HCT116 (cell line): ENCODE measurements at regions not wholly inside any gene's neighbourhood (a gene's known extent, or its start where the extent isn't known, plus 50 kb on each side); places are given as distances from the start of the nearest gene placed in this dataset.

Experiments
- ATAC-seq: fragments of 200-7000 bp; cut with Tn5 transposase; 2 replicates; pipeline ENCODE4 v1.9.1; 2020; ENCODE audit warnings: mild to moderate bottlenecking, moderate library complexity
- BruUV-seq: library from RNA; stranded (reverse); fragments of 400-500 nt; replicated peaks from 2 replicates; lab custom pipeline; 2021; lab: Mats Ljungman, UMichigan
- CTCF ChIA-PET: fragments of 300-600 bp; sonication (Branson Sonifier 250); formaldehyde crosslinking; loops from one replicate; lab custom pipeline; 2021; ENCODE audit warnings: antibody characterized with exemption; lab: Charles Lee
- POLR2A ChIA-PET: fragments of 300-600, 350-600 bp; sonication (Branson Sonifier 250); formaldehyde crosslinking; loops from one replicate; lab custom pipeline; 2021; ENCODE audit warnings: antibody characterized with exemption; lab: Charles Lee
- RAD21 ChIA-PET, 2 experiments: fragments of 300-600 bp; sonication (Branson Sonifier 250); formaldehyde crosslinking; loops; one replicate each; lab custom pipeline; 2023; ENCODE audit warnings: low total read pairs in 2 of 2; ENCODE audit not compliant: uncharacterized antibody in 2 of 2, unreplicated experiment in 2 of 2, low non-redundant PET in 1 of 2; lab: Charles Lee
- DNase-seq: peaks from one replicate; pipeline ENCODE4 v3.0.0-alpha.2; 2010; ENCODE audit warnings: low read depth, low spot score
- H2AFZ ChIP-seq: fragments of 200-600 bp; shearing (Covaris generic), sonication (generic); 2 replicates; pipeline ENCODE4 v1.6.1; 2017; ENCODE audit warnings: low read depth, mixed run types, mixed read lengths, antibody characterized with exemption, low read length; ENCODE audit not compliant: poor library complexity, severe bottlenecking
- H3K27ac ChIP-seq: 2 replicates; pipeline ENCODE4 v1.5.1; 2012; ENCODE audit warnings: low read depth, low read length
- H3K27me3 ChIP-seq: fragments of 200-600 bp; sonication (generic); 2 replicates; pipeline ENCODE4 v1.6.1; 2016; ENCODE audit warnings: mixed run types, low read length, mixed read lengths; ENCODE audit not compliant: insufficient read depth
- H3K36me3 ChIP-seq, 2 experiments: fragments of 200-500 bp in 1 of 2; fragments of 200-600 bp in 1 of 2; sonication (Bioruptor generic) in 1 of 2; sonication (generic) in 1 of 2; 2 replicates each; pipeline versions ENCODE4 v1.5.1 to v1.6.1; 2014 to 2016; ENCODE audit warnings: low read length in 2 of 2, inconsistent platforms in 1 of 2, mixed read lengths in 1 of 2, mixed run types in 1 of 2; ENCODE audit not compliant: insufficient read depth in 2 of 2, control insufficient read depth in 1 of 2
- H3K4me1 ChIP-seq, 2 experiments: fragments of 200-600 bp in 1 of 2; sonication (generic) in 1 of 2; 2 replicates each; pipeline versions ENCODE4 v1.5.1 to v1.6.1; 2012 to 2017; ENCODE audit warnings: low read length in 2 of 2, inconsistent platforms in 1 of 2, mild to moderate bottlenecking in 1 of 2, mixed read lengths in 1 of 2, mixed run types in 1 of 2, moderate library complexity in 1 of 2; ENCODE audit not compliant: insufficient read depth in 2 of 2, control insufficient read depth in 1 of 2
- H3K4me2 ChIP-seq: fragments of 200-600 bp; sonication (generic); 2 replicates; pipeline ENCODE4 v1.6.1; 2017; ENCODE audit warnings: mixed run types, low read length, mixed read lengths
- H3K4me3 ChIP-seq, 2 experiments: fragments of 200-600 bp in 1 of 2; sonication (generic) in 1 of 2; replicated peaks in 1 of 2; 2 replicates each; pipeline ENCODE4 v1.5.1; 2011 to 2016; ENCODE audit warnings: low read length in 2 of 2, control low read depth in 1 of 2, low read depth in 1 of 2, mild to moderate bottlenecking in 1 of 2, mixed read lengths in 1 of 2, mixed run types in 1 of 2
- H3K79me2 ChIP-seq: fragments of 200-600 bp; sonication (generic); 2 replicates; pipeline ENCODE4 v1.6.1; 2017; ENCODE audit warnings: mild to moderate bottlenecking, mixed run types, low read length, moderate library complexity, mixed read lengths; ENCODE audit not compliant: insufficient read depth
- H3K9ac ChIP-seq: fragments of 200-600 bp; sonication (generic); 2 replicates; pipeline ENCODE4 v1.6.1; 2016; ENCODE audit warnings: low read length, mixed read lengths
- H3K9me2 ChIP-seq: fragments of 200-600 bp; sonication (generic), shearing (Covaris generic); 2 replicates; pipeline ENCODE4 v1.6.1; 2017; ENCODE audit warnings: mixed run types, mild to moderate bottlenecking, moderate library complexity; ENCODE audit not compliant: insufficient read depth
- H3K9me3 ChIP-seq, 2 experiments: fragments of 200-500 bp in 1 of 2; fragments of 200-600 bp in 1 of 2; sonication (Bioruptor generic) in 1 of 2; sonication (generic) in 1 of 2; 2 replicates each; pipeline ENCODE4 v1.6.1; 2014 to 2017; ENCODE audit warnings: low read length in 2 of 2, mixed read lengths in 2 of 2, inconsistent platforms in 1 of 2, low read depth in 1 of 2, mild to moderate bottlenecking in 1 of 2, mixed run types in 1 of 2, moderate library complexity in 1 of 2; ENCODE audit not compliant: control insufficient read depth in 1 of 2, insufficient read depth in 1 of 2
- H4K20me1 ChIP-seq: fragments of 200-600 bp; sonication (generic), shearing (Covaris generic); 2 replicates; pipeline ENCODE4 v1.6.1; 2017; ENCODE audit warnings: mixed run types, mild to moderate bottlenecking, moderate library complexity; ENCODE audit not compliant: insufficient read depth
- CBX3 ChIP-seq: IDR thresholded peaks from 2 replicates; pipeline ENCODE4 v1.6.1; 2012; ENCODE audit warnings: low read depth
- CTCF ChIP-seq, 3 experiments: fragments of 200-600 bp in 1 of 3; sonication (generic) in 1 of 3; IDR thresholded peaks in 2 of 3; conservative IDR thresholded peaks in 1 of 3; 2 replicates each; pipeline ENCODE4 v1.5.1; 2012 to 2017; ENCODE audit warnings: low read depth in 2 of 3, low read length in 2 of 3, antibody characterized with exemption in 1 of 3, borderline replicate concordance in 1 of 3, control low read depth in 1 of 3, mild to moderate bottlenecking in 1 of 3, mixed read lengths in 1 of 3, mixed run types in 1 of 3, moderate library complexity in 1 of 3; ENCODE audit not compliant: insufficient read depth in 1 of 3
- EZH2 ChIP-seq: fragments of 200-600 bp; sonication (generic); IDR thresholded peaks from 2 replicates; pipeline ENCODE4 v1.6.1; 2017; ENCODE audit warnings: antibody characterized with exemption, mixed run types
- FOSL1 ChIP-seq: IDR thresholded peaks from 2 replicates; pipeline ENCODE4 v1.6.1; 2012; ENCODE audit warnings: low read depth
- JUND ChIP-seq: IDR thresholded peaks from 2 replicates; pipeline ENCODE4 v1.6.1; 2012
- POLR2A ChIP-seq: IDR thresholded peaks from 2 replicates; pipeline ENCODE4 v1.7.0; 2011; ENCODE audit warnings: borderline replicate concordance; ENCODE audit not compliant: insufficient read depth, insufficient read length; ENCODE audit errors: extremely low read depth
- RAD21 ChIP-seq: IDR thresholded peaks from 2 replicates; pipeline ENCODE4 v1.6.1; 2012; ENCODE audit warnings: low read depth, mild to moderate bottlenecking
- REST ChIP-seq: IDR thresholded peaks from 2 replicates; pipeline ENCODE4 v1.6.1; 2012; ENCODE audit warnings: low read depth
- SIN3A ChIP-seq: IDR thresholded peaks from 2 replicates; pipeline ENCODE4 v1.6.1; 2012; ENCODE audit warnings: low read depth
- SRF ChIP-seq: IDR thresholded peaks from 2 replicates; pipeline ENCODE4 v1.6.1; 2012; ENCODE audit warnings: low read depth
- TCF7L2 ChIP-seq: IDR thresholded peaks from 2 replicates; pipeline ENCODE4 v1.7.0; 2011; ENCODE audit warnings: borderline replicate concordance, inconsistent platforms; ENCODE audit not compliant: insufficient read depth, insufficient read length; ENCODE audit errors: extremely low read depth
- ZBTB33 ChIP-seq: IDR thresholded peaks from 2 replicates; pipeline ENCODE4 v1.6.1; 2011; ENCODE audit warnings: mild to moderate bottlenecking, low read length, moderate library complexity; ENCODE audit not compliant: insufficient replicate concordance; ENCODE audit errors: extremely low read depth
- ZFX ChIP-seq: fragments of 450-650 bp; IDR thresholded peaks from 2 replicates; pipeline ENCODE4 v1.6.1; 2017
- ZNF274 ChIP-seq: fragments of 200-500 bp; sonication (Bioruptor generic); IDR thresholded peaks from 2 replicates; pipeline ENCODE4 v1.6.1; 2014; ENCODE audit warnings: mild to moderate bottlenecking, low read depth, low read length, inconsistent platforms
- intact Hi-C: fragments of 100-400 bp; cut with micrococcal nuclease; formaldehyde crosslinking; loops from 2 replicates; pipeline ENCODE4 v1.10.0; 2022

- Histone ChIP-seq H4K20me1 (no peaks in the 10 kb centered on the region), H3K27me3 (peaks cover 8% of the 10 kb centered on the region; the same call in 1 of the 2 replicates), H2AFZ (no peak overlapping the region), H3K4me2 (no peak overlapping the region), H3K9me2 (no peaks in the 10 kb centered on the region), H3K36me3 (no peaks in the 10 kb centered on the region), H3K9ac (no peak overlapping the region), H3K27ac (no peak overlapping the region), H3K9me3 (no peaks in the 10 kb centered on the region), H3K79me2 (no peaks in the 10 kb centered on the region), H3K4me1 (no peaks in the 10 kb centered on the region), H3K4me3 (no peak overlapping the region)
- TF ChIP-seq ZFX, result no peak
- no TSS peak for BruUV-seq
- ChIA-PET CTCF (no interaction called here), RAD21 (no interaction called here), POLR2A (no interaction called here)
- intact Hi-C loops, result no loop called here
- ATAC-seq (no peak), DNase-seq (no peak)
These were observed 119.7 kb upstream of the PCSK2 start for GRCh38 chr20:17107127-17107526.

- no peak overlapping the region for H3K4me2 ChIP-seq
- H2AFZ ChIP-seq, result no peak overlapping the region
- peaks cover 8% of the 10 kb centered on the region; the same call in 1 of the 2 replicates for H3K27me3 ChIP-seq
- H3K36me3 ChIP-seq, result no peaks in the 10 kb centered on the region
- no peak overlapping the region for H3K9ac ChIP-seq
- H3K4me1 ChIP-seq, result no peaks in the 10 kb centered on the region
- ChIA-PET RAD21 (no interaction called here), CTCF (no interaction called here), POLR2A (no interaction called here)
- no peak for ATAC-seq
- BruUV-seq, result no TSS peak
- intact Hi-C loops, result no loop called here
- H3K79me2 ChIP-seq, result no peaks in the 10 kb centered on the region
- no peaks in the 10 kb centered on the region for H3K9me3 ChIP-seq
- H3K27ac ChIP-seq, result no peak overlapping the region
- DNase-seq, result no peak
- no peak overlapping the region for H3K4me3 ChIP-seq
- H3K9me2 ChIP-seq, result no peaks in the 10 kb centered on the region
- no peaks in the 10 kb centered on the region for H4K20me1 ChIP-seq
- TF ChIP-seq ZNF274, result no peak
- TF ChIP-seq TCF7L2, result no peak
- TF ChIP-seq FOSL1, result no peak
- TF ChIP-seq EZH2, result no peak
- no peak for TF ChIP-seq REST
- no peak for TF ChIP-seq JUND
- TF ChIP-seq SRF, result no peak
- no peak for TF ChIP-seq RAD21
- TF ChIP-seq CBX3, result no peak
- no peak for TF ChIP-seq POLR2A
- no peak for TF ChIP-seq ZBTB33
- no peak for TF ChIP-seq SIN3A
- TF ChIP-seq CTCF (IDR thresholded peaks at IDR 0.05 in 2 of 3, conservative IDR thresholded peaks at IDR 0.05 in 1 of 3; ENCODE audit: borderline replicate concordance in 1 of 3, insufficient read depth in 1 of 3, low read depth in 2 of 3, low read length in 2 of 3), result no peak
These were observed 117.9 kb upstream of the PCSK2 start for GRCh38 chr20:17108896-17109295.
